ENCODE measurements at regions not wholly inside any gene's neighbourhood (a gene's known extent, or its start where the extent isn't known, plus 50 kb on each side); places are given as distances from the start of the nearest gene placed in this dataset.

DNA sequence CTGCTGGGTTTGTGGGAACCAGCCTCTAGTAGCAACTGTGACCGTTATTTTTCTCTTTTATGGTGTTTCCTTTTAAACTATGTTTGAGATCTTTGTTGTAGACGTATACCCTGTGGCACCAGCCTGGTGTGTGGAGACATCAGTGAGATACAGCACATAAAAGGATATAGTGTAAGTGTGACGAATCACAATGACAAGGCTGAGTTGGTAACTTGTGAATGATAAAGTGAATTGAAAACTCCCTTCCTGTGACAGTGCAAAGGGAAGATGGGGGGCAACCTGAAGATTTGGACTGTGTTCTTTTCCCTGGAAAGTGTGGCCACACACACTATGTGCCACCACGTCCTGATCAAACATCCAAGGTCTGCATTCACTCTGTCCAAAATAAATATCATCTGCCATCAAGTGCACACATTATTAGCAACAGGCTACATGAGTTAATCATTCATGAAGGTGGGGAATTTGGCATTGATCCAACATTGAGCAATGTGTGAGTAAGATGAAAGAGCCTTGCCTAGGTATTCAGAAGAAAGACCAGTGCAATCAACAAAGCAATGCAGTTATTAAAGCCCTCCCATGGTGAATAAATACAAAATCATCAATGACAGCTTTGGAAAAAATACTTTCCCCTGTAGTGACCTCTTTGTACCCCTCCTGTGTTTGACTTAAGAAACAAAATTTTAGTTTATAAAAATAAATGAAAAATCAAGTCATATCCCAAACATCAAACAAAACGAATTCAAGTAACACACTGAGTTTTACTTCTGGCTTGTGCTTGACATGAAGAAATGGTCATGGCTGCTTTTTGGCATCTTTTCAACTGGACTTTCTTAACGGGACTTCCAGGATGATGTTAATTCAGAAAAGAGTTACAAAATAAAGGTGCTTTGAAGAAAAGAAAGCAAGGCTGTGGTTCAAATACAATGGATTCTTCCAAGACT is 1280.5 kb upstream of the ZEB2 start:
- H3K36me3 ChIP-seq, result no peaks in the 10 kb centered on the region
- no peak overlapping the region for H3K4me3 ChIP-seq (ENCODE audit: low read depth, low read length)
- H3K27me3 ChIP-seq (ENCODE audit: insufficient read depth, low read depth, severe bottlenecking), result no peaks in the 10 kb centered on the region
- H3K9me3 ChIP-seq (ENCODE audit: severe bottlenecking), result no peaks in the 10 kb centered on the region
- TF ChIP-seq CTCF (IDR thresholded peaks at IDR 0.05; ENCODE audit: low read depth, low read length), result no peak
- no peak overlapping the region for H3K27ac ChIP-seq
- DNase-seq, result no peak

GRCh38 chr2:145799595-145800108 is 1279.7 kb upstream of the ZEB2 start:
- no peak for TF ChIP-seq CTCF (IDR thresholded peaks at IDR 0.05; ENCODE audit: low read depth, low read length)
- no peak for DNase-seq
- Histone ChIP-seq H3K4me3 (ENCODE audit: low read depth, low read length) (no peak overlapping the region), H3K9me3 (ENCODE audit: severe bottlenecking) (no peaks in the 10 kb centered on the region), H3K27me3 (ENCODE audit: insufficient read depth, low read depth, severe bottlenecking) (no peaks in the 10 kb centered on the region), H3K36me3 (no peaks in the 10 kb centered on the region), H3K27ac (no peak overlapping the region)

DNA sequence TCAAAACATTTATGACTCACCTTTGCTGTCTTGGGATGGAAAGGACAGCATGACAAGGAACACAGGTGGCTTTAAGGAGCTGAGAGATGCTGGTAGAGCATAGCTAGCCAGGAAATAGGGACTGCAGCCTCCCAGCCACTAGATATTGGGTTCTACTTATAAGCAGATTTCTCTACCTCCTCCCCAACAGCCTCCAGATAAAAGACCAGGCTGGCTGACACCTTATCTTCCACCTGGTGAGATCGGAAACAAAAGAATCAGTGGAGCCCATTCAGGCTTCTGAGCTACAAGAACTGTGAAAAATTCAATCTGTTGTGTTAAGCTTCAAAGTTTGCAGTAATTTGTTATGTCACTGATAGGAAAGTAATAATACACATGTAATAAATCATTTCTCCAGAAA is 1278.5 kb upstream of the ZEB2 start:
- TF ChIP-seq CTCF (IDR thresholded peaks at IDR 0.05; ENCODE audit: low read depth, low read length), result no peak
- no peaks in the 10 kb centered on the region for H3K36me3 ChIP-seq
- no peaks in the 10 kb centered on the region for H3K9me3 ChIP-seq (ENCODE audit: severe bottlenecking)
- no peak for DNase-seq
- H3K27me3 ChIP-seq (ENCODE audit: insufficient read depth, low read depth, severe bottlenecking), result no peaks in the 10 kb centered on the region
- H3K27ac ChIP-seq, result no peak overlapping the region
- no peak overlapping the region for H3K4me3 ChIP-seq (ENCODE audit: low read depth, low read length)

- Histone ChIP-seq H3K4me3 (ENCODE audit: low read depth, low read length) (no peak overlapping the region), H3K36me3 (no peaks in the 10 kb centered on the region), H3K27me3 (ENCODE audit: insufficient read depth, low read depth, severe bottlenecking) (no peaks in the 10 kb centered on the region), H3K27ac (no peak overlapping the region), H3K9me3 (ENCODE audit: severe bottlenecking) (no peaks in the 10 kb centered on the region)
- no peak for TF ChIP-seq CTCF (IDR thresholded peaks at IDR 0.05; ENCODE audit: low read depth, low read length)
- no peak for DNase-seq
Observed at GRCh38 chr2:145797692-145798091, 1277.8 kb upstream of the ZEB2 start.

DNA sequence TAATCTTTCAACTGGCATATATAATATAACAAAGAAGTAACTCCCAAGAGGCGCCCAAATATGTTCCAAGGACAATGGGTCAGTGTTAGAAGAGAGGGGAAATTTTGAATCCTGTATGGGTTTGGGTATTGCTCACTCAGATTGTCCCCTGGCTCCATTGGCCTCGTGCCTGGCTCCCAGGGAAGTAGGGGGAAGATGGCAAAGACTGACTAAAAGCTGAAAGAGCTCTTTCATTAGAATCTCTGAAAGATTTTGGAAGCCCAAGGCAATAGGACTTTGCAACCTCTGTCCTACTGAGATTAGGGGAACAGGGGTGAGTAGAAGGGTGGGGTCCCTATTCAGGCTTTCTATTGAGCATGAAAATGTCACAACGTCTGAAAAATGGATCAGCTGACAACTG is 1272.8 kb upstream of the ZEB2 start:
- H3K4me3 ChIP-seq (ENCODE audit: low read depth, low read length), result no peak overlapping the region
- no peaks in the 10 kb centered on the region for H3K9me3 ChIP-seq (ENCODE audit: severe bottlenecking)

More for the DNA sequence above, 1272.8 kb upstream of the ZEB2 start:
- Histone ChIP-seq H3K36me3 (no peaks in the 10 kb centered on the region), H3K27me3 (ENCODE audit: insufficient read depth, low read depth, severe bottlenecking) (no peaks in the 10 kb centered on the region), H3K27ac (no peak overlapping the region)
- no peak for TF ChIP-seq CTCF (IDR thresholded peaks at IDR 0.05; ENCODE audit: low read depth, low read length)
- no peak for DNase-seq

All from WERI-Rb-1 (cell line).